DMS153 (cell line): ENCODE measurements at regions not wholly inside any gene's neighbourhood (a gene's known extent, or its start where the extent isn't known, plus 50 kb on each side); places are given as distances from the start of the nearest gene placed in this dataset.
"Not testable (repeated sequence)": the region's sequence is repeated elsewhere in the genome, so short reads cannot be mapped to it uniquely, and the experiment has no call there.

Experiments
- DNase-seq: peaks from one replicate; lab custom pipeline; 2025; lab: John Stamatoyannopoulos, UW

DNA sequence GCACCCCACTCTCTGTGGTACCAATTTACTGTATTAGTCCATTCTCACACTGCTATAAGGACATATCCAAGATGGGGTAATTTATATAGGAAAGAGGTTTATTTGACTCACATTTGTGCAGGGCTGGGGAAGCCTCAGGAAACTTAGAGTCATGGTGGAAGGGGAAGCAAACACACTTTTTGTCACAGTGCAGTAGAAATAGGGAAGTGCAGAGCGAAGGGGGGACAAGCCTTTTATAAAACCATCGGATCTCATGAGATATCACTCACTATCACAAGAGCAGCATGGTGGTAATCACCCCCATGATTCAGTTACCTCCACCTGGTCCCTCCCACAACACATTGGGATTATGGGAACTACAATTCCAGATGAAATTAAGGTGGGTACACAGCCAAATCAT lies 766.9 kb upstream of the PCDH10 start:
- no peak for DNase-seq

DNA sequence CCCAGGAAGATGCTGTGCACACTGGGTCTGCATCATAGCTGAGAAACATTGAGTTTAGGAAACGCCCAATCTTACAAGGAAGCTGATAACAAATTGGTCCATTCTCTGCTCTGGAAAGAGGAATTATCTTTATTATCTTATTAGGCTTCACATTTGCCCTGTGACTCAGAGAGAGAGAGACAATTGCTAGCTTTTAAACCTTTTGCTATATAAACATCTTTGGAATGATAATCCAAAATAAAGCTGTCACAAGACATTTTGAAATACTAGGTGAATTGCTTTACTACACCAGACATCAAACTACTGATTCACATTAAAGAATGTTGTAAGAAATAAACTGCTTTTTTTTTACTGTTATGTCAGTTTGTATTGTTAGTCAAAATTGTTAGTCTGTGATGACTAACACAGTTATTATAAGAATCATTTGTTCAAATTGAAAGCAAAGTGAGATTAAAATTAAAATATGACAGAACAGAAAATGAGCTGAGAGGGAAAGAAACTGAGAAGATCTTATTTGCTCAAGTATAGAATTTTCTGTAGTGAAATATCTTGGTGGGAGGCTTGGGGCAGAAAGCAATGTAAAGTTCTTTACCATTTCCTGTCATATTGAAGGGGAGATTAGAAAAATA lies 765.4 kb upstream of the PCDH10 start:
- no peak for DNase-seq

DNA sequence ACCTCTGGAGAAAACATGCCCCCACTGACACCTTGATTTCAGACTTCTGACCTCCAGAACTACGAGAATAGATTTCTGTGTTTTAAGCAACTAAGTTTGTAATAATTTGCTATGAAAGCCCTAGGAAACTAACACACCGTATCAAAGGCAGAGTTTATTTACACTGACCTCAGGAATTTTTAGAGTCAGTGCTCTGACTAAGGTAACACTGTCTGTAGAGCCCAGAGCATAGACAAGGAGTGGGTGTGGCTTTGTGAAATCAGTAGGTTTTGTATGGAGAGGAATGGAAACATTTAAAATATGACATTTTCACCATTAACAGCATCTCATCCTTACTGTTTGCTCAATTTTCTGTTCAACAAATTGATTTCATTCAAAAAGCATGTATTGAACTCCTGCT lies 764.4 kb upstream of the PCDH10 start:
- no peak for DNase-seq

DNA sequence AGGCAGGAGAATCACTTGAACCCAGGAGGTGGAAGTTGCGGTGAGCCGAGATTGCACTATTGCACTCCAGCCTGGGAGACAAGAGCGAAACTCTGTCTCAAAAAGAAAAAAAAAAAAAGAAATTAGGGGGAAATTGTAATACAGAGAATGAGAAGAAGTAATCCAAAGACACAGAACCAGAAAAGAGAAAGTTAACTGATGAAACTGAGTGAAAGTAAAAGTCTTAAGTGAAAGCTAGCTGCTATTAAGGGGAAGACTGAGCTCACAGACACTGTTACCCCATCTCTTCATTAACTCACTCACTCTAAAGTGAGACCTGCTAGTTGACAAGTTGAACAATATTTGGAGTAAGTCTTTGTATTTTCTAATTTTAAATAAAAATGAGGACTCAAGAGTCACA lies 763.0 kb upstream of the PCDH10 start:
- DNase-seq, result no peak

DNA sequence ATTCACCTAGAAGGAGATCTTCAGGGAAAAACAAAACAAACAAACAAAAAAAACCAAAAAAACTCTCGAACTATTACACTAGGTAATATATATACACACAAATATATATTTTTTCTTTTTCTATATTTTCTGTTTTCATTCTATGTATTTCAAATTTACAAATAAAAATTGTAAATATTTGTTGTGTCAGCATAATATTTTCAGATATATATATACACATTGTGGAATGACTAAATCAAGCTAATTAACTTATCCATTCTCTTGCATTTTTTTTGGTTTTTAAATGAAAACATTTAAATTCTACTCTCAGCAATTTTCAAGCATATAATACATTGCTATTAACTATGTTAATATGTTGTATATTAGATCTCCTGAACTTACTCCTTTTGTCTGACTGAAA lies 762.0 kb upstream of the PCDH10 start:
- DNase-seq, result no peak

DNA sequence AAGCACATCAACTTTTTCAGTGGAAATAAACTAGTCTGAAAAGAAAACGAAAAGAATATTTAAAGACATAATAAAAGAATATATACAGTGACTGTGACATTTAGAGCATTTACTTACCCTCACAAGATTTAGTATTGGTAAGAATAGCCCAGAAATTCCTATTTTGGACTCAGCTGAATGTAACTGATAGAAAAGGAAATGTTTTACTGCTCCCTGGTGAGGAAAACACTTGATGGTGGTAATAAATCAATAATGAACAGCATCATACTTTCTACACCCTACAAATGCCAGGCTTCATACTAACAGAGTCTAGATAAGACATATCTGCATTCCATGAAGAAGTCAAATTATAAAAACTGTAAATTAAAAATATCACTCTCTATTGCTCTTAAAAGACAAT lies 753.5 kb upstream of the PCDH10 start:
- DNase-seq, result no peak

DNA sequence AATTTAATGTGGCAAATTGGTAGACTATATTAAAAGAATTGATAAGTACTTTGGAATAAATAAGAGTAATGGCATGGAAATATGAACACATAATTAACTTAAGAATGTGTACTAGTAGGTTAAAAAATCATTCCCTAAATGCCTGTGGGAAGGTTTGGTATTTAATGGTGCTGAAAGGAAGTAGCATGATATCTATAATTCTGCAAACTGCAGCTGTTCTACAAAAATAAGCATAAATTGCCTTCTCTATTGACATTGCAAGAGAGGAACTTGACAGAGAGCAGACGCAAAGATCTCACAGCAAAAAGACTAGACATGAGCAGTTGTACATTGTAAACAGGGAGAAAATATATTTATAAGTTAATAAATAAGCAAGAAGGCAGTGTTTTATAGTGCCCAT lies 752.5 kb upstream of the PCDH10 start:
- DNase-seq, result no peak

DNA sequence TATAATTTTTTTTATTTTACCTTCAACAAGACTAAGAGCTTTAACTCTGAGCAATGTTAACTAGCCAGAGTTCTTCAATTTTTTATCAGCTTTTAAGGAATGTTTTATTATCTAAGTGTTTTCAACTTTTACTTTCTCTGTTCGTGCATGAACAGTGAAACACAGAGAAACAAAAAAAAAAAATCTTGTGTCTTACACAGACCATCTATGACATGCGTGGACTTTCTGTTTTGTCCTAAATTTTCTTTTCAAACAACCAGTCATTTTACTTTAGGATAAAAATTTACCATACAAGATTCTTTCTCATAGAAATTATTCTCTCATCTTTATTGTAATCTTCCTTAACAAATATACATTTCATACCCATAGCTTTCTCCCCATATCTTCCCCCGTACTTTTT lies 731.9 kb upstream of the PCDH10 start:
- DNase-seq, result no peak

DNA sequence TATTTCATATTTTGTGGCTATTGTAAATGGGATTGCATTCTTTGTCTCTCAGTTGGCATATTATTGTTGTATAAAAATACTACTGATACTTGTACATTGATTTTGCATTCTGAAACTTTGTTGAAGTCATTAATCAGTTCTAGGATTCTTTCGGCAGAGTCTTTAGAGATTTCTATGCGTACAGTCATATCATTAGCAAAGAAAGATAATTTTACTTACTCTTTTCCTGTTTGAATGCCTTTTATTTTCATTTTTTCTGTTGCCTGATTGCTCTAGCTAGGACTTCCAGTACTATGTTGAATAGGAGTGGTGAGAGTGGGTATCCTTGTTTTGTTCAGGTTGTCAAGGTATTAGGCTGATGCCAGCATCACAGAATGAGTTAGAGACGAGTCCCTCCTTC lies 722.0 kb upstream of the PCDH10 start:
- no peak for DNase-seq

DNA sequence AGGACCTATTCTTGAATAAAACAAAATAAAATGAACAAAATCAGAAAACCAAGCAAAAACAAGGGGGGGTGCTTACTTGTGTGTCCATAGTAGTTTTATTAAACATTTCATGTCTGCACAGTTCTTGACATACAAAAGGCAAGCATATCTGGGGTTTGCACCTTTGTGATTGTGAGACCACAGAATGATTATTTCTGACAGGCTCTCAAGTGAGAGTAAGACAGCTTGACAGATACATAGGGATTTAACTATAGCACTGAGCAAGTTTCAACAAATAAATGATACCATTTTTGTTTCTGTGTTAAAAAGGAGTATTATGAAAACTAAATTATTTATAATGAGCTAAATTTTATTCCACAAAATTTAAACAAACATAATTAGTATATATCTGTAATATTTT lies 712.0 kb upstream of the PCDH10 start:
- no peak for DNase-seq

DNA sequence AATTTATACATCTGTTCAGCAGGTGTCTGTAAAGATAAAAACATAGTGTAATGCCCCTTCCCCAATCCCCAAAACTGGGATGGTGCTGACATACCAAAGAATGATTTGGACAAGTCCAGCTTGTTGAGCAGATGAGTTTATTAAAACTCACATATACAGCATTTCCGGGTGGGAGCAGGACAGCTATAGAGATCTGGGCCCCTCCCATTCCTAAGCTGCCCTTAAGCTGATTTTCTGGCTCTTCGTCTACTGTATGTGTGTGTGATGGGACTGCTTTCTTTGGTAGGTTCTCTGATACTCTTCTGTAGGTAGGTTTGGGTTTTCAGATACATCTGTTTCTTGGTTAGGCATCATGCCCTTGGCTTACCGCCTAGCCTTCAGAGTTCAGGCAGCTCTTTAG lies 703.7 kb upstream of the PCDH10 start:
- no peak for DNase-seq

DNA sequence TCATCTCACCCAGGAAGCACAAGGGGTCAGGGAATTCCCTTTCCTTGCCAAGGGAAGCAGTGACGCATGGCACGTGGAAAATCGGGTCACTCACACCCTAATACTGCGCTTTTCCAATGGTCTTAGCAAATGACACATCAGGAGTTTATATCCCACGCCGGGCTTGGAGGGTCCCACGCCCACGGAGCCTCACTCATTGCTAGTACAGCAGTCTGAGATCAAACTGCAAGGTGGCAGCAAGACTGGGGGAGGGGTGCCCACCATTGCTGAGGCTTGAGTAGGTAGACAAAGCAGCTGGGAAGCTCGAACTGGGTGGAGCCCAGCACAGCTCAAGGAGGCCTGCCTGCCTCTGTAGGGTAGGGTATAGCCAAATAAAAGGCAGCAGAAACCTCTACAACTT lies 691.1 kb upstream of the PCDH10 start:
- DNase-seq, result not testable (repeated sequence)

DNA sequence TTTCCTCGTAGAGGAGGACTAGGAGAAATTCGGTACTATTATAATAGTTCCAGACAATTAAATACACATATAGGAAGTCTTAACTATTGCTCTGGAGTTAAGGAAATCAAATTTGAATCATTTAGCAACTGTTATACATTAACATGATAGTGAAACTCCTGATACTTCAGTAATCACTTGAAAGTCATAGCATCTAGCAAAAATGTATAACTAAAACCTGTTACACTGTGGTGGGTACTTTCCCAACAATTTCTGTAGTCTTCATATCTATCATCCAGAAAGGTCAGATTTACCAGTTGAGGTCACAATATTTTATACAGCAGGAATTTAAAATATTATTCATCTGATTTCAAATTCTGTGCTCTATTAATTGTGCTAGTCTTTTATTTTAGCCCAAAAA lies 669.6 kb upstream of the PCDH10 start:
- DNase-seq, result no peak

DNA sequence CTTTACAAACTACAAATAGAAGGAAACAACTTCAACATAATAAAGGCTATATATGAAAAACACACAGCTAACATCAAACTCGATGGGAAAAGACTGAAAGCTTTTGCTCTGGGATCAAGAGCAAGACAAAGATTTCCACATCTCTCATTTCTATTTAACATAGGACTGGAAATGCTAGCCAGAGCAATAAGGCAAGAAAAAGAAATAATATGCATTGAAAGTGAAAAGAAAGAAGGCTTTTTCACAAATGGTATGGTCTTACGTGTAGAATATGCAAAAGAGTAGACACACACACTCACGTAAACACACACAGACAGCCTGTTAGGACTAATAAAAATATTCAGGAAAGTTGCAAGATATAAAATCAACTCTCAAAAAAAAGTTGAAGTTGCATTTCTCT lies 660.5 kb upstream of the PCDH10 start:
- DNase-seq, result no peak

DNA sequence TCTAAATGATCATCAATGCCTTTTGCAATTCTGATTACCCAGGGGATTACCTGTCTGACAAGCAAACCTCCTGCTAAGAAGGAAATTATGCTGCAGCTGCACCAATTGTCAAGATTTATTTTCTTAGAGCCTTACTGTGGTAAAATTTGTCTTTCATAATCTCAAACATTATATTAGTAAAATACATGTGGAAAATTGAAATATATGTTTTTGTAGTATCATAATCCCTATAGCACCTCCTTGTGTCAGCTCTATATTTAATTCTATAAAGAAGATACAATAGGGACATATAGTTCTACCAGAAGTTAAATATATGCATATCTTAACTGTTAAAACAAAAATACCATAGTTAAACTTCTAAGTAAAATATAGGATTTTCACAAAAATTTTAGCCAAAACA lies 655.6 kb upstream of the PCDH10 start:
- no peak for DNase-seq

DNA sequence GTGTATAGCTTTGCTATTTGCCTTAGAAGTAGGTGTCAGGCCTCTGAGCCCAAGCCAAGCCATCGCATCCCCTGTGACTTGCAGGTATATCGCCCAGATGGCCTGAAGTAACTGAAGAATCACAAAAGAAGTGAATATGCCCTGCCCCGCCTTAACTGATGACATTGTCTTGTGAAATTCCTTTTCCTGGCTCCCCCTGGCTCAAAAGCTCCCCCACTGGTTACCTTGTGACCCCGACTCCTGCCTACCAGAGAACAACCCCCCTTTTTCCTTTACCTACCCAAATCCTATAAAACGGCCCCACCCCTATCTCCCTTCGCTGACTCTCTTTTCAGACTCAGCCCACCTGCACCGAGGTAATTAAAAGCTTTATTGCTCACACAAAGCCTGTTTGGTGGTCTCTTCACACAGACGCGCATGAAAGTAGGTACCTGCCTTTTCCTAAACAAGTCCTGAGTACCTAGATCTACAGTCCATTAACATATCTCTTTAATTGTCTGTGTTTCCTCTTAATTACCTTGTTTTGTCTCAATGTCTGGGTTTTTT lies 653.8 kb upstream of the PCDH10 start:
- DNase-seq, result not testable (repeated sequence)

DNA sequence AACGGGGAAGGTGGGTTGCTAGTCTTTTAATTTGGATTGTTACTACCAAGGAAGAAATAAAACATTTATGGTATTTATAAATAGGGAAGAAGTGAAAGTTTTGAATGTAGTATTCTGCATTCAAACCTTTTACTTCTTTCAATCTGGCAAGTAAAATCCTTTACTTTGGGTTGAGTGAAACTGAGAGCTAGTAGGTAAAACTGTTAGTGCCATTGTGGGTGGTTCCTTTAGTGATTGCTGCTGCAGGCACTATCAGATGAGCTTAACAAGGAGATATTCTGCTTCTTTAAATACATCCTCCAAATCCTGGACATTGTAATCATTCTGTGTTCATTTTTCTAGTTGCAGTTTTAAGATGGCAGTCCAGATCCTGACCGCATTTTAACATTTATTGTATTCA lies 650.9 kb upstream of the PCDH10 start:
- DNase-seq, result no peak

DNA sequence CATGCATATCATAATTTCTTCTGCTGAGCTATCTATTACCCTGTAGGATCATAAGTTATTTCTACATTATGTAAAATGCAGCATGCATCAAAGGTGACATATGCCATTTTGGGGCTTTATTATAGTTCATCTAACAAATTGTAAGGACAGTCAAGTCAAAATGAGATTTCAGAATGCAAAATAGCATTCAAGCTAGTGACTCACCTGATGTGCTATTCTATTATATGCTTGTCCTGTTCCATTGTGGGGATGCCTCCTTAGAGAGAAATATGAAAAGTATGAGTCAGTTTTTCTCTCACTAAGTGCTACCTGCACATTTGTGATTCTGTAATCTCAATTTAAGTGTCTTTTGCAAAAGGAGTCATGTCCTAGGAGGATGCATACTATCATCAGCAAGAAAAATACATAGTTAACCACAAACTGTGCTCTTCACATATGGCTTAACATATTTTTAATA lies 647.0 kb upstream of the PCDH10 start:
- no peak for DNase-seq

DNA sequence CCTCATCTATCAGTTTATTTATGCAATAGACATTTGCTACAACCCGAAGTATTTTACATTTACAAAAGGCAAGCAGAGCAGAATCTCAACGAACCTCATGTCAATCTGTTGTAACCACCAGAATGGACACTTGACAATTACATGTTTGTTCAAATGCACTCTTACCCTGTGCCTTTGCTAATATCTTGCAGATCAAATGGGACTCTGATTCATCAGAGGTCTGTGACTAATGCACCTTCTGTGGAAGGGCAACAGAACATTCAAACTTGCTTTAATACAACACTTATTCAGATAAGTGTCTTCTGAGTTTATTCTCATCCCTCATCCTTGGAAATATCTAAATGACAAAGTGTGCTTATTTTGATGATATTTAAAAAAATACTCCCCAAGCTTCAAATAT lies 644.7 kb upstream of the PCDH10 start:
- no peak for DNase-seq

DNA sequence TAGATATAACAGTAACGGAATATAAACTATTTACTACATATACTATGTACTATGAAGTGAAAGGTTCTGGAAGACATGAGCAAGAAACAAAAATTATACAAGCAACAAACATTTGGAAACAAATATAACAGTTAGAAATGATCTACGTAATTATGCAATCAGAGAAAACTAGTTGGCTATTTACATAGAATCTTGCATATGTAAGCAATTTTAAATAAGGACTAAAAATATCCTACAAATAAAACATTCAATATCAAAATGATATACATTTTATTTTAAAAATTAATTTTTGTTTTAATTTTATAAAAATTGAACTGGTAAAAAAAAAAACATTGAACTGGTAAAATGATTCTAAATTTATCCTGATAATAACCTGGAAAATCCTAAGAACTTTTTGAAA lies 642.5 kb upstream of the PCDH10 start:
- no peak for DNase-seq

DNA sequence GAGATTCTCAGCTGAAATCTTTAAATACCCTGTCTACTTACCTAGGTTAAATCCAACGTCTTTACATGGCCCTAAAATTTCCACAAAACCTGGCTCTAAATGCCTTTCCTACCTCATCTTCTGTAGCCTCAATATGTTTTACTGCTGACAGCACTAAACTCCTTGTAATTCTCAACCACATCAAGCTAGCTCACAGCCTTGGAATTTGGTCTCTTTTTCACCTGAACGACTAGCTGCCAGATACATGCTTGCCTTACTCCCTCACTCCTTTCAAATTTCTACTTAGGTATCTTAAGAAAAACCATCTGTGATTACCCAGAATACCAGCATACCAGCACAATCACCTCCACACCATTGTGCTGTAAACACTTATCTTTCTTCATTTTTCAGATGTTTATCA lies 635.6 kb upstream of the PCDH10 start:
- DNase-seq, result no peak

DNA sequence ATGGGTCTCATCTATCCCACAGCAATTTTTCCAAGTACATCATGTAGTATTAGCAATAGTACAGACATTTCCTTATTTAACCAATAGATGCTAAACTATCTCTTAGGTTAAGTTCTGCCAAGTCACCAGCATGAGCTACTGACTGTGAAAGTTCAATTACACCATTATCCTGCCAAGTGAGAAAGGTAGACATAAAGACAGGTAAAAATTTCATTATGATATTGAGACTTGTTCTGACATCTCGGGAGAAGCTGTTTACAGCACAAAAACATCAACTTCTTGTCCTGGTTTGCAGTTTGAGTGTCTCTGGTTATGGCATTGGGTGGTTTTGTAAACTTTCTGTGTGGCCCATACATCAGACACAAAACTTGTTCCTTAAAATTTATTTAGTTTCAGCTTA lies 622.4 kb upstream of the PCDH10 start:
- no peak for DNase-seq

DNA sequence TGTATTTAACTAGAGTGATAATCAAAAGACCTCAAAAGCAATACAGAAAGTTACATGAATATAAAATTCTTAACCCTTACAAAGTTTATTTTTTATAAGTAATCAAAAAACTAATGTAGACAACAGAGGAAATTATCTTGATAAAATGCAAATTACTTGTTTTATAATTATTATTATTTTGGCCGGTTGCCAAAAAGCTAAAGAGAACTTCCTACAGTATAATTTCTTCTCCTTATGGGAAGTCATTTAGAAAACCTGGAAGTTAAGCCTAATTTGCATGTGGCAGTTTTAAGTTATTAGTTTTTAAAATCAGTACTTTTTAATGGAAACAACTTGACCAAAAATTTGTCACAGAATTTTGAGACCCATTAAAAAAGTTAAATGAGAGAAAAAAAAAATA lies 621.3 kb upstream of the PCDH10 start:
- no peak for DNase-seq

DNA sequence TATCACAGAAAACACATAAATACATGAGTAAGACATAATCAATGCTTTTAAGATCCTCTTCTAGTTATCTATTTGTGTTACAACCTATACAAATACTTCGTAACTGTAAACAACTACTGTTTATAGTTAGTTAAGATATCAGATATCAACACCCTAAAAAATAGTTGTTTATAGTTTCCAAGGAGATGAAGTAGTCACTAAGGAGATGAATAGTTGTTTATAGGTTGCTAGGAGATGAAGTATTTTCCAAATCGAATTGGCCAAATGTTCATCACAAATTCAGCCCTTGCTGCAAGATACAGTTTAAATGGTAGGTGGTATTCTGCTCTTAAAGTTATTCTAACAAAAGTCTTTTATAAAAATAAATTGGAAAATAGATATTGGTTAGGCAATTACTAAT lies 618.2 kb upstream of the PCDH10 start:
- DNase-seq, result peak; percentile 85

DNA sequence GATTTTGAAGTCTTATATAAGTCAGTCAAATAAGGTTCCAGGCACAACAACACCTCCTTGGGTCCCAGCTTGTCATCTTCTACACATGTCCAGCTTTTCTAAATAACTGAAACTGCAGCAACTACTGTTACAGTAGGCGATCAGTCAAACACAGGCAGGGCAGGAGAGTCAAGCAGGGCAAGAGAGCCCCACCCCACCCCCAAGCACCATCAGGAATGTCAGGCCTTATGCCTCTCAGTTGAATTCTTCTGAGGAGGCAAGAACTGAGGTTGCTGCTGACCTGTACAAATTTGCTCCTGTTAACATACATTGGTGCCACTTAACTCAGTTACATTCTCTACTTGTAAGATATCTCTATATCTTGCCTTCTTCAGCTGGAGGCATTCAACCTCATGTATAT lies 608.8 kb upstream of the PCDH10 start:
- no peak for DNase-seq
